ENCODE measurements at regions not wholly inside any gene's neighbourhood (a gene's known extent, or its start where the extent isn't known, plus 50 kb on each side); places are given as distances from the start of the nearest gene placed in this dataset.

GRCh38 chr10:118447478-118448270 lies 105.5 kb upstream of the FAM204A start:
- Histone ChIP-seq H3K9me2 (ENCODE audit: insufficient read depth, low read length) (no peaks in the 10 kb centered on the region), H3K27ac (ENCODE audit: low read depth, low read length, poor library complexity, severe bottlenecking) (no peak overlapping the region), H3K9me3 (ENCODE audit: low read length) (no peaks in the 10 kb centered on the region), H3K79me2 (ENCODE audit: insufficient read depth, low read depth, low read length) (no peaks in the 10 kb centered on the region), H3K36me3 (ENCODE audit: insufficient read depth, low read length) (no peaks in the 10 kb centered on the region), H3K4me2 (ENCODE audit: low read length) (no peak overlapping the region), H3K4me1 (ENCODE audit: insufficient read depth, low read length, poor library complexity, severe bottlenecking) (no peaks in the 10 kb centered on the region), H2AFZ (ENCODE audit: low read length) (no peak overlapping the region), H3K4me3 (ENCODE audit: low read depth, low read length, poor library complexity, severe bottlenecking) (no peak overlapping the region), H4K20me1 (ENCODE audit: insufficient read depth, low read length) (no peaks in the 10 kb centered on the region)
- intact Hi-C loops (cut with micrococcal nuclease; ENCODE audit: unreplicated experiment) = no loop called here
- TF ChIP-seq EZH2phosphoT487 (IDR thresholded peaks at IDR 0.05; ENCODE audit: borderline replicate concordance, low read depth, low read length) = no peak
- no peak for TF ChIP-seq CTCF (conservative IDR thresholded peaks at IDR 0.05; ENCODE audit: low read length)
- BruUV-seq (replicated peaks) = no TSS peak
- CTCF ChIA-PET (ENCODE audit: unreplicated experiment) = no interaction called here
- POLR2A ChIA-PET = no interaction called here
- DNase-seq (ENCODE audit: low spot score) = no peak

GRCh38 chr10:118445535-118445934 lies 103.4 kb upstream of the FAM204A start:
- H3K4me3 ChIP-seq (ENCODE audit: low read depth, low read length, poor library complexity, severe bottlenecking) = no peak overlapping the region
- H3K4me1 ChIP-seq (ENCODE audit: insufficient read depth, low read length, poor library complexity, severe bottlenecking) = no peaks in the 10 kb centered on the region
- no peaks in the 10 kb centered on the region for H3K9me3 ChIP-seq (ENCODE audit: low read length)
- H3K4me2 ChIP-seq (ENCODE audit: low read length) = no peak overlapping the region
- no peaks in the 10 kb centered on the region for H3K79me2 ChIP-seq (ENCODE audit: insufficient read depth, low read depth, low read length)
- ChIA-PET CTCF (ENCODE audit: unreplicated experiment) (no interaction called here), POLR2A (no interaction called here)
- no peaks in the 10 kb centered on the region for H4K20me1 ChIP-seq (ENCODE audit: insufficient read depth, low read length)
- no peak overlapping the region for H3K27ac ChIP-seq (ENCODE audit: low read depth, low read length, poor library complexity, severe bottlenecking)
- no peaks in the 10 kb centered on the region for H3K9me2 ChIP-seq (ENCODE audit: insufficient read depth, low read length)
- intact Hi-C loops (cut with micrococcal nuclease; ENCODE audit: unreplicated experiment) = no loop called here
- BruUV-seq (replicated peaks) = no TSS peak
- TF ChIP-seq CTCF (conservative IDR thresholded peaks at IDR 0.05; ENCODE audit: low read length) (no peak), EZH2phosphoT487 (IDR thresholded peaks at IDR 0.05; ENCODE audit: borderline replicate concordance, low read depth, low read length) (no peak)
- no peaks in the 10 kb centered on the region for H3K36me3 ChIP-seq (ENCODE audit: insufficient read depth, low read length)
- no peak overlapping the region for H2AFZ ChIP-seq (ENCODE audit: low read length)
- no peak for DNase-seq (ENCODE audit: low spot score)

- Histone ChIP-seq H3K4me2 (ENCODE audit: low read length) (no peak overlapping the region), H2AFZ (ENCODE audit: low read length) (no peak overlapping the region), H3K36me3 (ENCODE audit: insufficient read depth, low read length) (no peaks in the 10 kb centered on the region), H3K9me2 (ENCODE audit: insufficient read depth, low read length) (no peaks in the 10 kb centered on the region), H3K9me3 (ENCODE audit: low read length) (no peaks in the 10 kb centered on the region), H3K27ac (ENCODE audit: low read depth, low read length, poor library complexity, severe bottlenecking) (no peak overlapping the region), H3K4me1 (ENCODE audit: insufficient read depth, low read length, poor library complexity, severe bottlenecking) (no peaks in the 10 kb centered on the region), H3K79me2 (ENCODE audit: insufficient read depth, low read depth, low read length) (no peaks in the 10 kb centered on the region), H4K20me1 (ENCODE audit: insufficient read depth, low read length) (no peaks in the 10 kb centered on the region), H3K4me3 (ENCODE audit: low read depth, low read length, poor library complexity, severe bottlenecking) (no peak overlapping the region)
- ChIA-PET CTCF (ENCODE audit: unreplicated experiment) (no interaction called here), POLR2A (interaction anchor here (0.6 to 1.2 kb wide), 2 partner anchors 10 to 11 kb away, joined by 3 to 4 read pairs; no protein-coding TSS in a partner anchor)
- BruUV-seq (replicated peaks) = no TSS peak
- intact Hi-C loops (cut with micrococcal nuclease; ENCODE audit: unreplicated experiment) = no loop called here
- TF ChIP-seq CTCF (conservative IDR thresholded peaks at IDR 0.05; ENCODE audit: low read length) (no peak), EZH2phosphoT487 (IDR thresholded peaks at IDR 0.05; ENCODE audit: borderline replicate concordance, low read depth, low read length) (no peak)
- no peak for DNase-seq (ENCODE audit: low spot score)
Observed at GRCh38 chr10:118444069-118444468, 101.9 kb upstream of the FAM204A start.

Data from OCI-LY7 (cell line).